OCI-LY1 (cell line): ENCODE measurements at regions not wholly inside any gene's neighbourhood (a gene's known extent, or its start where the extent isn't known, plus 50 kb on each side); places are given as distances from the start of the nearest gene placed in this dataset.

Source experiments
- H2AFZ ChIP-seq: fragments of 200-600 bp; sonication (generic), shearing (Covaris generic); 2 replicates; pipeline ENCODE4 v1.6.0; 2014; ENCODE audit warnings: antibody characterized with exemption, mild to moderate bottlenecking, low read length
- H3F3A ChIP-seq: fragments of 200-600 bp; sonication (generic), shearing (Covaris generic); 2 replicates; pipeline ENCODE4 v1.6.0; 2014; ENCODE audit warnings: mild to moderate bottlenecking, antibody characterized with exemption, low read length, moderate library complexity; ENCODE audit not compliant: insufficient read depth
- H3K27ac ChIP-seq: fragments of 200-600 bp; sonication (generic); 2 replicates; pipeline ENCODE4 v1.5.1; 2014; ENCODE audit warnings: low read length, mixed run types, mild to moderate bottlenecking, low read depth; ENCODE audit not compliant: poor library complexity, severe bottlenecking
- H3K27me3 ChIP-seq: fragments of 200-600 bp; sonication (generic); 2 replicates; pipeline ENCODE4 v1.6.0; 2014; ENCODE audit warnings: antibody characterized with exemption, mild to moderate bottlenecking, low read length, moderate library complexity; ENCODE audit not compliant: insufficient read depth
- H3K36me3 ChIP-seq: fragments of 200-600 bp; sonication (generic); 2 replicates; pipeline ENCODE4 v1.6.1; 2014; ENCODE audit warnings: mild to moderate bottlenecking, antibody characterized with exemption, low read length, moderate library complexity, mixed read lengths; ENCODE audit not compliant: insufficient read depth
- H3K4me1 ChIP-seq: fragments of 200-600 bp; sonication (generic); 2 replicates; pipeline ENCODE4 v1.5.1; 2014; ENCODE audit warnings: mild to moderate bottlenecking, low read length, moderate library complexity; ENCODE audit not compliant: insufficient read depth, severe bottlenecking
- H3K4me2 ChIP-seq: fragments of 200-600 bp; sonication (generic), shearing (Covaris generic); 2 replicates; pipeline ENCODE4 v1.6.1; 2014; ENCODE audit warnings: low read length
- H3K4me3 ChIP-seq: fragments of 200-600 bp; sonication (generic); 2 replicates; pipeline ENCODE4 v1.5.1; 2014; ENCODE audit warnings: low read length, low read depth, mild to moderate bottlenecking, mixed read lengths; ENCODE audit not compliant: poor library complexity, severe bottlenecking
- H3K79me2 ChIP-seq: fragments of 200-600 bp; shearing (Covaris generic); 2 replicates; pipeline ENCODE4 v1.6.1; 2016; ENCODE audit warnings: mixed run types, low read length, mixed read lengths; ENCODE audit not compliant: insufficient read depth
- H3K9ac ChIP-seq: fragments of 200-600 bp; sonication (generic), shearing (Covaris generic); 2 replicates; pipeline ENCODE4 v1.6.1; 2014; ENCODE audit warnings: mild to moderate bottlenecking, low read length, mixed read lengths
- H3K9me2 ChIP-seq: fragments of 200-600 bp; sonication (generic), shearing (Covaris generic); 2 replicates; pipeline ENCODE4 v1.6.1; 2014; ENCODE audit warnings: low read depth, mild to moderate bottlenecking, low read length, mixed read lengths
- H3K9me3 ChIP-seq: fragments of 200-600 bp; shearing (Covaris generic); 2 replicates; pipeline ENCODE4 v1.6.1; 2014; ENCODE audit warnings: low read length, mixed read lengths
- H4K20me1 ChIP-seq: fragments of 200-600 bp; sonication (generic), shearing (Covaris generic); 2 replicates; pipeline ENCODE4 v1.6.0; 2016; ENCODE audit warnings: mild to moderate bottlenecking, low read length; ENCODE audit not compliant: insufficient read depth
- EZH2 ChIP-seq: fragments of 200-600 bp; sonication (generic), shearing (Covaris generic); IDR thresholded peaks from 2 replicates; pipeline ENCODE4 v1.8.0; 2017; ENCODE audit warnings: borderline replicate concordance, mixed run types, mild to moderate bottlenecking, antibody characterized with exemption, low read length, moderate library complexity, mixed read lengths
- TF ChIP-seq, protein P1 (sequence below): fragments of 200-600 bp; sonication (generic), shearing (Covaris generic); IDR thresholded peaks from 2 replicates; pipeline ENCODE4 v1.5.1; 2017; ENCODE audit warnings: mild to moderate bottlenecking, antibody characterized with exemption, low read length, moderate library complexity, mixed read lengths

DNA sequence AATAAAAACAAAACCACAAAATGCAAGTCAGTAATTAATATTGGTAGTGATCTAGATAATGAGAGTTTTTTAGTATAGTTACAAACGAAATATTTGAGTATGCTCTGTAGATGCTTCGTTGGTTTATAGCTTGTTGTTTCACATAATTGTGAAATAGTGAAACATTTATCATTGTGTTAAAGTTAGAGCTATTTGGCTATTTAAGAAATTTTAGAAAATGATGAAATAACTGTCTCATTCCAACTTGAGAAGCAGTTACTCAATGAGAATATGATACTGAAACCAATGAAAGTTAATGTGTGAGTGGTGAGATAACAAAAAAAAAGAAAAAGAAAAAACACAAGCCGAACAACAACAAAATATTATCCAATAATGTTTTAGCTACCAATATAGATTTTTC, 475.6 kb upstream of the ZEB2 start:
- Histone ChIP-seq H3K4me1 (peaks cover 27% of the 10 kb centered on the region), H3K4me3 (no peak overlapping the region), H3K79me2 (no peaks in the 10 kb centered on the region), H3F3A (no peaks in the 10 kb centered on the region; the same call in 1 of the 2 replicates), H3K27ac (no peak overlapping the region), H3K27me3 (no peaks in the 10 kb centered on the region), H3K4me2 (no peak overlapping the region), H3K9ac (no peak overlapping the region), H3K36me3 (no peaks in the 10 kb centered on the region), H3K9me2 (no peaks in the 10 kb centered on the region), H4K20me1 (no peaks in the 10 kb centered on the region), H2AFZ (no peak overlapping the region), H3K9me3 (no peaks in the 10 kb centered on the region)
- no peak for TF ChIP-seq EZH2
- TF ChIP-seq, protein P1, sequence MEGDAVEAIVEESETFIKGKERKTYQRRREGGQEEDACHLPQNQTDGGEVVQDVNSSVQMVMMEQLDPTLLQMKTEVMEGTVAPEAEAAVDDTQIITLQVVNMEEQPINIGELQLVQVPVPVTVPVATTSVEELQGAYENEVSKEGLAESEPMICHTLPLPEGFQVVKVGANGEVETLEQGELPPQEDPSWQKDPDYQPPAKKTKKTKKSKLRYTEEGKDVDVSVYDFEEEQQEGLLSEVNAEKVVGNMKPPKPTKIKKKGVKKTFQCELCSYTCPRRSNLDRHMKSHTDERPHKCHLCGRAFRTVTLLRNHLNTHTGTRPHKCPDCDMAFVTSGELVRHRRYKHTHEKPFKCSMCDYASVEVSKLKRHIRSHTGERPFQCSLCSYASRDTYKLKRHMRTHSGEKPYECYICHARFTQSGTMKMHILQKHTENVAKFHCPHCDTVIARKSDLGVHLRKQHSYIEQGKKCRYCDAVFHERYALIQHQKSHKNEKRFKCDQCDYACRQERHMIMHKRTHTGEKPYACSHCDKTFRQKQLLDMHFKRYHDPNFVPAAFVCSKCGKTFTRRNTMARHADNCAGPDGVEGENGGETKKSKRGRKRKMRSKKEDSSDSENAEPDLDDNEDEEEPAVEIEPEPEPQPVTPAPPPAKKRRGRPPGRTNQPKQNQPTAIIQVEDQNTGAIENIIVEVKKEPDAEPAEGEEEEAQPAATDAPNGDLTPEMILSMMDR, result no peak

DNA sequence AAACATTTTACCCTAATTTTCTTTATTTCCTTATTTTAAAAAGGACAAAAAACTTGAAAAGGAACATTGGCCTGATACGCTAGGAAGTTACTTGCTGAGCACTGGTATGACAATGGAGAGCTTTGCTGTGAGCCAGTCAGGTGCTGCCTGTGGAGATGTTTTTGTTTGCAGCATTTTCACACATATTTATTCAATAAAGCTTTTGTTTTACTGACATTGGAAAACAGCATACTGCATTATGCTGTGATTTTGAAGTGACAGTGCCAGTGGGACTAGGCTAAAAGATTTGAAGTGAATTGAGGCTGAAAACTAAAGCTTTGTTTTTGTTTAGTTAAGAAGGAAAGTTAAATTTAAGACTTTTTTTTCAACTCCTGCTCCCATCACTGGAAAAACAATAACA, 470.7 kb upstream of the ZEB2 start:
- no peaks in the 10 kb centered on the region for H3K36me3 ChIP-seq
- no peaks in the 10 kb centered on the region for H3K9me2 ChIP-seq
- H3K79me2 ChIP-seq, result no peaks in the 10 kb centered on the region
- no peak overlapping the region for H3K27ac ChIP-seq
- no peaks in the 10 kb centered on the region for H3F3A ChIP-seq
- no peak overlapping the region for H3K4me3 ChIP-seq
- TF ChIP-seq EZH2, result no peak
- TF ChIP-seq, protein P1, result no peak
- no peak overlapping the region; the same call in none of the 2 replicates for H2AFZ ChIP-seq
- H3K27me3 ChIP-seq, result no peaks in the 10 kb centered on the region
- H3K9ac ChIP-seq, result no peak overlapping the region
- H4K20me1 ChIP-seq, result no peaks in the 10 kb centered on the region
- H3K4me2 ChIP-seq, result no peak overlapping the region
- peaks cover 22% of the 10 kb centered on the region for H3K4me1 ChIP-seq
- H3K9me3 ChIP-seq, result peaks cover 8% of the 10 kb centered on the region

DNA sequence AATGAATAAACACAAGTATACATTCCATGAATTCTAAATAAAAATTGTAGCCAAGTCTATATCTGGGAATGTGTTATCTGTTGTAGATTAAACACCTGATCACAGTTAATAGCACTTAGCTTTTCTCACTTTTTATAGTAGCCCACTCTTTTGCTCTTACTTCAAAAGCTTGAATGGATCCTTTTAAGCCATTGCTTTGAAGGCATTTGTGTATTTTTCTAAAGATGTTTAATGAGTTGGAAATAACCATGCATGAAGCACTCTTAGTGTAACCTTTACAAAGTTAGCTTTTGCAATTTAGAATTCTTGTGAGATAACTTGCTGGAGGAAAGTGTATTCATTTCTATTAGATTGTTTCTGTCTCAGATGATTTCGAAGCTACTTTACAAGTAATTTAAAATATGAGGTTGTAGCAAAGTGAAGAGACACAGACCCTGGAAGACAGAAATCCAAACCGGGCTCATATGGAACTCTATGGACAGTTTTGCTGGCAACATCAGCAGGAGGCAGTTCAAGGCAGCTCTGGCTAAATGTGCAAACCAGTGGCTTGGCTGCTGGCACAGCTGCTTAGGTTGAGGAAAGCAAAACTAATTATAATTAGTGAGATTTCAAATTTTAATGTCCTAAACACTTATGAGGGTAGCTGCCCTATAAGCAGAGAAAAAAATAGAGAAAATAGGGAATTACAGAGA, 469.8 kb upstream of the ZEB2 start:
- H3K9ac ChIP-seq, result no peak overlapping the region
- H3K4me1 ChIP-seq, result peaks cover 21% of the 10 kb centered on the region
- no peaks in the 10 kb centered on the region for H3K79me2 ChIP-seq
- no peak overlapping the region for H3K4me3 ChIP-seq
- no peaks in the 10 kb centered on the region for H3K9me2 ChIP-seq
- peak overlapping the region; percentile 37; the same call in 1 of the 2 replicates for H2AFZ ChIP-seq
- no peak overlapping the region for H3K4me2 ChIP-seq
- no peaks in the 10 kb centered on the region for H3K27me3 ChIP-seq
- TF ChIP-seq, protein P1, result no peak
- no peak for TF ChIP-seq EZH2
- H3K27ac ChIP-seq, result no peak overlapping the region
- H3K9me3 ChIP-seq, result peaks cover 9% of the 10 kb centered on the region
- H3F3A ChIP-seq, result no peaks in the 10 kb centered on the region
- H4K20me1 ChIP-seq, result no peaks in the 10 kb centered on the region
- no peaks in the 10 kb centered on the region for H3K36me3 ChIP-seq
